HG03354 (cell line): ENCODE measurements at regions not wholly inside any gene's neighbourhood (a gene's known extent, or its start where the extent isn't known, plus 50 kb on each side); places are given as distances from the start of the nearest gene placed in this dataset.
"Not testable (repeated sequence)": the region's sequence is repeated elsewhere in the genome, so short reads cannot be mapped to it uniquely, and the experiment has no call there.

Source experiments
- ATAC-seq: cut with Tn5 transposase; IDR thresholded peaks from one replicate; pipeline ENCODE4 v1.9.1; 2021; ENCODE audit warnings: mild to moderate bottlenecking; ENCODE audit not compliant: unreplicated experiment, poor library complexity, severe bottlenecking

- no peak for ATAC-seq
Observed at GRCh38 chr1:68651115-68651514, 154.2 kb upstream of the DEPDC1 start.

DNA sequence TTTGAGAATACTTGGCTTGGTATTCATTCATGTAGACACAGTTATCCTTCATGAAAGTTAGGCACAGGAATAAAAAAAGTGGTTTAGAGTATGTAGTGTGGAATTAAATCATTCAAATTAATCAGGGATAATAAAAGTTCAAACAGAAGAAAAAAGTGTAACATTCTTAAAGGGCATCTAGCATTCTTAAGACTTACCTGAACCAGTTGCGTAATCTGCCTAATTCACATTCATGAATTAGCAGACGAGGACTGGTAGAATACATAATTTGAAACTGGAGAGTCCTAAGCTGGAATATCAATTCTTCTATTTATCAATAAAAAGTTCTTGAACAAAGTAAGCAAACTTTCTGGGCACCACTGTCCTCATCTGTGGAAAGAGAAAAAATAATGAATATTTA lies 157.0 kb upstream of the DEPDC1 start:
- no peak for ATAC-seq

DNA sequence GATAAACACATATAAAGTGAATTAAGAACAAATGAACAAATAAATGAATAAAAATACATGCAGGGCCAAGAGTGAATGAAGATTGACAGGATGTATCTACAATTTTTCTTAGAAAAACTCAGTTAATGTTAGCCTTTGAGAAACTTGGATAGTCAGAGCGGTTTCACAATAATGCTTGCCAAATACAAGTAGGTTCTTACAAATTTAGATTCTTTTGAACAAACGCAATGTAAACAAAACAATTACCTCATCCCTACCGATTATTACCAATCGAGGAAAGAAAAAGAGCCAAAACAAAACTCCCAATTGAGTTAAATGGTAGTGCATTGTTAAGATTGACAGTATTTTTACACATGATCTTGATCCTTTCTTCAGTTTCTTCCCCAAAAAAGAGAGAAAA lies 176.9 kb upstream of the DEPDC1 start:
- ATAC-seq: no peak

GRCh38 chr1:68675336-68675735 lies 178.5 kb upstream of the DEPDC1 start:
- ATAC-seq: no peak

GRCh38 chr1:68677684-68678351 lies 180.9 kb upstream of the DEPDC1 start:
- no peak for ATAC-seq

DNA sequence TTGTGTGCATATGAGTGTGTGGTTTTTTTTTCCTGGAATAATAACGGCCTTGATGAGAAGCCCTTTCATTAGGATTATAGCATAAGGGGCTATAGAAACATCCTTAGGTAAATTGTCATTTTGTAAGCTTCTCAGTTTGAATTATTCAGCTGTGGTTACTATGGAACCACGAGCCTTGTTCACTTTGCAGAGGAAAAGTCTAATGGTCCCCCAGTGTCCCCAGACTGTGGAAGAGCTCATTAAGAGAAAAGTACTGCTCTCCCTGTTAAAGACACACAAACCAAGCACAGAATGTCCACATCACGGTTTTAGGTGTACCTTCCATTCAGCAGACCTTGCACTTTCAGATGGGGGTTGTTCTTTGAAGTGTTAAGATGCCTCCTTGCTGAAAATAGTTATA lies 199.3 kb upstream of the DEPDC1 start:
- ATAC-seq: no peak

- ATAC-seq: no peak
Observed at GRCh38 chr1:68703921-68704354, 207.1 kb upstream of the DEPDC1 start.

- ATAC-seq: no peak
Observed at GRCh38 chr1:68704800-68705443, 208.0 kb upstream of the DEPDC1 start.

DNA sequence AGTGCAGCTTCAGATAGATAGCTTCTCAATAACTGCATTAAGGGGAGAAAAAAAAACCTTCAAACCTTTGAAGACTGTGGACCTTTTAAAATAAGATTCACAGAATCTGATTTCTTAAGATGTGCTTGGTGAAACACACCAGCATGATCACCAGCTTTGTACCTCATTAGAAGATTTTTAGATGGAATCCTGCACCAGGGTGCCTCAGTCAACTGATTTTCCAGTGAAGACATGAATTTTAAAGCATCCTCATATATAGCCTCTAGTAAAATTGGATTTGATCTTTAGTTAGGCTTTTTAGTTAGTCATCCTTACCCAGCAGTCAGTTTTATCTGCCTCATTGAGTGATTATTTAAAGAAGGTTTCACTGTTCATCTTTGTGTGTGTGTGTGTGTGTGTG lies 208.6 kb upstream of the DEPDC1 start:
- no peak for ATAC-seq

DNA sequence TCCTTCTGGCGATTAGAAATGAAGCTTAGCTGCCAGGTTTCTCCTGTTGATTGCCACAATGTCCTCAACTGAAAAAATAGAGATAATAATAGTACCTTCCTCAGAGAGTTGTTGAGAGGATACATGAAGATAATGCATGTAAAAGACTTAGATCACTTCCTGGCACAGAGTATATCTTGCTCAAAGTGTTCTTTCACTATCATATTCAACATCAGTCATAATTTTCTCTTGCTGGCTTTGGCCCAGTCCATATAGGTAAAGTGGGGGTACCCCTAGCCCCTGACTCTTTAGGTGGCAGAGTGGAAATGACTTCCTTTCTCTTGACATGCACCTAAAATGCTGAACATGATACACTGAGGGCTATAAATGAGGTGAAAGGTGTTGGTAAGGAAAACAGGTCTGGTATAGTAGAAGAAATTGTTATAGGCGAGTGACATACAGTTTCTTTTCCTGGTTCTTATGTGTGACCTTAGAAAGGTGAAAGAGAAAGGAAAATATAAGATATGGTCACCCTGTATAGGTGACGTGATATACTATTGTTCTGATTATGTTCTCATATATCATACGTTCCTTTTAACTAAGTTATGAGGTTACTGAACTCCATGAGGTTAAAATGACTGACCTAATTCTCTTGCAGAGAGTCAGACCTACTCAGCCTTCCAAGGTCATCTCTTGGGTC lies 209.9 kb upstream of the DEPDC1 start:
- no peak for ATAC-seq

DNA sequence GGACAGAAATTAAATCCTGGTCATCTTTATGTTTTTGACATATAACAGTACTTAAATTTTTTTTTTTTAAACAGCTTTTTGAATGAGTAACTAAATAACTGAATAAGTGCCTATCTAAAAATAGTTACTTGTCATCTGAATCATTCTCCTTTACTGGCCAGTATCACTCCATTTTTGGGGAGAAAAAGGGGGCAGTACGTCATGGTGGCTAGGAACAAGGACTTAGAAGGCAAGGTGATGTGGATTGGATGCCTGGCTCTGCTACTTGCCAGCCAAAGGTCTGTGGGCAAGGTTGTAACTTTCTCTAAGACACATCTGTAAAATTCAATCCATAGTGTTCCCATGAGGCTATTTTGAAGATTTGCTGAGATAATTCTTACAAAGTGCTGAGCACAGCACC lies 220.4 kb upstream of the DEPDC1 start:
- no peak for ATAC-seq

DNA sequence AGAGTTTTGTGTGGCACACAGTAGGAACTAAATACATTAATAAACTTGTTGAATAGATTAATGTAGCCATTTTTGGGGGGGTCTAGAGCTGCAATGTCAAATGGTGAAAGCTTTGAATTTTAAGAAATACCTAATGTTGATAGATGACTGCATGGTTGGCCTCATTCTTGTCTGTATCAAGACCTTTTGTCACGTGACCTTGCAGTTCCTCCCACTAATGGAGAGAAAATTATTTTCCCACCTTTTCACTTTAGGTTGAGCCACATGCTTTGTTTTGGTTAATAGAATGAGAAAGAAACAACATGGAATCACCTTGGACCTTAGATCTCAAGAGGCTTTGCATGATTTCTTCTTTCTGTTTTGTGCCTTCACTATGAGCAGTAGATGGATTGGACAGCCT lies 223.6 kb upstream of the DEPDC1 start:
- ATAC-seq: no peak

DNA sequence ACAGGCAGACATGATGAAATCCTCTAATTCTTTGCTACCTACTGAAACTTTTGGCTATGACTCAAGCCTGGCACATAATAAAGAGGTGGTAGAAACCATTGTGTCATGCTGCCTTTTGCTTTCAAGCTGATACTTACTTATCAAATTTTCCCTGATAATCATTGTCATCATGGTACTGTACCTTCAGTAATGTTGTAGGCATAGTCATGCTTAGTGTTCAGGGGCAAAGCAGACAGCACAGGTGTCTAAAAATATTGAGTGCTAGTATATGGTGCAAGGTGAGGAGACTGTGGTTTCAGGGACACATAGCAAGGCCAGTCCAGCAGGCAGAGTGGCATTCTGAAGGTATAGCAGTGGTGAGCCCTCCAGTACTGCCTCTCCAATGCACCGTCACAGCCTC lies 226.9 kb upstream of the DEPDC1 start:
- ATAC-seq: no peak

GRCh38 chr1:68725001-68725752 lies 228.3 kb upstream of the DEPDC1 start:
- ATAC-seq: no peak

- ATAC-seq: not testable (repeated sequence)
Observed at GRCh38 chr1:68739486-68739885, 242.6 kb upstream of the DEPDC1 start.

DNA sequence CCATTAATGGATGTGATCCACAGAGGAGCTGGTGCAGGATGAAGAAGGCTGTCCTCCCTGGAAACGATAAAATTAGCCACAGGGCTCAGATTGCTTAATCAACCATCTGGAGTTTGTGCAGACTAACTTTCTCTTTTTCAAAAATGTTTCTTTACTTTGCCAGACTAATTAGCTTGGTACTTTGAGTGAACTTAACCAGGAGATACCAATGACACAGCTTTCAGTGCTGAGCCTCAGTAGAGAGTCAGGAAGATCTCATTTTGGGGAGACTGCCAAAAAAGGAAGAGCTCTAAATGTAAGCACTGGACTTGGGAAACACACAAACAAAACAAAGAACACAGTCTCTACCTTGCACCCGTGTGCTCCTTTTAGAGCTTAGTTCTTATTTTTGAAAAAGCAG lies 248.1 kb upstream of the DEPDC1 start:
- ATAC-seq: no peak

- no peak for ATAC-seq
Observed at GRCh38 chr1:68745451-68745850, 248.6 kb upstream of the DEPDC1 start.

GRCh38 chr1:68746378-68746777 lies 249.5 kb upstream of the DEPDC1 start:
- no peak for ATAC-seq

DNA sequence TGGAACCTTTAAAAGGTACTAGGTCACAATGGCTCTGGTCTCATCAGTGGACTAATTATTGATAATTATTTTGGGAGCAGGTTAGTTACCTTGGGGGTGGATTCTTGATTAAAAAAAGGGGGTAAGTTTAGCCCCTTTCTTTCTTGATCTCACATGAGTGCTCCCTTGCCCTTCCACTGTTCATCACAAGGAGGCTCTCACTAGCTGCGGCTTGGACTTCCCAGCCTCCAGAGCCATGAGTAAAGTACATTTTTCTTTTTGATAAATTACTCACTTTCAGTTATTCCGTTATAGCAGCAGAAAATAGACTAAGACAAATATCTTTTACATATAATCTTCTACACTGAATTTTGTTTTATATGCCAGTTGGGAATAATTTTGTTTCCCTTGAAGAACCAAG lies 254.8 kb upstream of the DEPDC1 start:
- ATAC-seq: no peak

DNA sequence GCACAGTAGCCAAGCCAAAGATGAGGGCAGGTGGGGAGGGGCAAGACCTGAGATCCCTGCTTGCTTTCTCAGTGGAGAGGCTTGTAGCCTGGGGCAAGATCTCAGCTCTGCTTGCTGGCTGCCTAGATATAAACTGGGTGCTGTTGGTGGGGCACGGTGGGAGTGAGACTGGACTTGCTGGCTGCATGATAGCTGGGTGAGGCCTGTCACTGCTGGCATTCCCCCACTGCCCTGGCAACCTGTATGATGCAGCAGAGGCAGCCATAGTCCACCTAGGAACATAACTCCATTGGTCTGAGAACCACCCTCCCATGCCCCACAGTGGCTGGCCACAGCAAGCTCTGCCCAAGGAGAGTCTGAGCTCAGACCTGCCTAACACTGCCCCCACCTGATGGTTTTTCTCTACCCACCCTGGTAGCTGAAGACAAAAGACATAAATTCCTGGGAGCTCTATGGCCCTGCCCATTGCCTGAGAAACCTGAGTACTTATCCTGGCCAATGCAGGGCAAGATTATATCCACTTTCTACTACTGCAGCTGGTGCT lies 261.9 kb upstream of the DEPDC1 start:
- no peak for ATAC-seq
